SU-DHL-6 (cell line): ENCODE measurements at regions not wholly inside any gene's neighbourhood (a gene's known extent, or its start where the extent isn't known, plus 50 kb on each side); places are given as distances from the start of the nearest gene placed in this dataset.

Experiments used
- H2AFZ ChIP-seq: fragments of 200-600 bp; sonication (generic); 2 replicates; pipeline ENCODE4 v1.6.1; 2014; ENCODE audit warnings: low read depth, mild to moderate bottlenecking, moderate library complexity, mixed read lengths, antibody characterized with exemption, low read length; ENCODE audit not compliant: severe bottlenecking
- H3F3A ChIP-seq: fragments of 200-600 bp; shearing (Covaris generic); 2 replicates; pipeline ENCODE4 v1.6.0; 2016; ENCODE audit warnings: antibody characterized with exemption, mild to moderate bottlenecking; ENCODE audit not compliant: insufficient read depth
- H3K27ac ChIP-seq: fragments of 200-600 bp; sonication (generic); 2 replicates; pipeline ENCODE4 v1.5.1; 2016; ENCODE audit warnings: low read depth, mild to moderate bottlenecking, low read length, moderate library complexity, mixed read lengths
- H3K27me3 ChIP-seq: fragments of 200-600 bp; sonication (generic), shearing (Covaris generic); 2 replicates; pipeline ENCODE4 v1.6.0; 2014; ENCODE audit warnings: mild to moderate bottlenecking, low read length
- H3K36me3 ChIP-seq: fragments of 200-600 bp; sonication (generic); 2 replicates; pipeline ENCODE4 v1.6.1; 2014; ENCODE audit warnings: mild to moderate bottlenecking, low read length, mixed read lengths
- H3K4me2 ChIP-seq: fragments of 300-600, 200-600 bp; shearing (Covaris generic), sonication (generic); 2 replicates; pipeline ENCODE4 v1.6.0; 2014; ENCODE audit warnings: low read length, low read depth, mild to moderate bottlenecking; ENCODE audit not compliant: poor library complexity, severe bottlenecking
- H3K4me3 ChIP-seq: fragments of 200-600 bp; sonication (generic); 2 replicates; pipeline ENCODE4 v1.5.1; 2014; ENCODE audit warnings: antibody characterized with exemption, low read length, mild to moderate bottlenecking, mixed read lengths; ENCODE audit not compliant: insufficient read depth, poor library complexity, severe bottlenecking
- H3K79me2 ChIP-seq: fragments of 200-600 bp; sonication (generic); 2 replicates; pipeline ENCODE4 v1.6.1; 2014; ENCODE audit warnings: mild to moderate bottlenecking, low read length, moderate library complexity; ENCODE audit not compliant: insufficient read depth
- H3K9ac ChIP-seq: fragments of 200-600 bp; sonication (generic); 2 replicates; pipeline ENCODE4 v1.7.0; 2014; ENCODE audit warnings: mild to moderate bottlenecking, low read length
- H3K9me2 ChIP-seq: fragments of 200-600 bp; sonication (generic); replicated peaks from 2 replicates; pipeline ENCODE4 v1.6.1; 2014; ENCODE audit warnings: low read length; ENCODE audit not compliant: insufficient read depth
- H3K9me3 ChIP-seq: fragments of 200-600 bp; sonication (generic); 2 replicates; pipeline ENCODE4 v1.6.1; 2014; ENCODE audit warnings: low read length, mixed read lengths; ENCODE audit not compliant: insufficient read depth
- H4K20me1 ChIP-seq: fragments of 200-600 bp; sonication (generic); 2 replicates; pipeline ENCODE4 v1.6.1; 2014; ENCODE audit warnings: low read depth, mild to moderate bottlenecking, antibody characterized with exemption, low read length, moderate library complexity, mixed read lengths
- CTCF ChIP-seq: fragments of 200-600 bp; sonication (generic); IDR thresholded peaks from one replicate; pipeline ENCODE4 v1.5.1; 2017; ENCODE audit warnings: antibody characterized with exemption, mild to moderate bottlenecking, low read length, moderate library complexity; ENCODE audit not compliant: insufficient read depth, poor library complexity, severe bottlenecking
- EZH2phosphoT487 ChIP-seq: fragments of 200-600 bp; sonication (generic), shearing (Covaris generic); conservative IDR thresholded peaks from 2 replicates; pipeline ENCODE4 v1.6.1; 2018; ENCODE audit warnings: mild to moderate bottlenecking, antibody characterized with exemption, low read length, moderate library complexity, mixed read lengths

DNA sequence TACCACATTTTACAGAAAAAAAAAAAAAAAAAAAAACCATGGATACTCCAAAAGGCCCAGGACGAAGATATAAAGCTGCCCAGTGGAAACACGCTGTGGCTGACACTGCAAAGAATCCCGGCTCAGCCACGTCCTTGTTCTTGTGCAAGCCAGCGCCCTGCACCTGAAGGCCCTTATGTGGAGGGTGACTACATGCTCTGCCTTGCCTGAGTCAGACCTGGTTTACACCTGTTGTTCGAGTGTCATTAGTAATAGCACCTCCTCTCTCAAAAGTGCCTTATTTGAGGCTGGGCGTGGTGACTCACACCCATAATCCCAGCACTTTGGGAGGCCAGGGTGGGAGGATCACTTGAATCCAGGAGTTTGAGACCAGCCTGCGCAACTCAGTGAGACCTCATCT lies 54.3 kb upstream of the ZSWIM6 start:
- H3K27ac ChIP-seq = no peak overlapping the region

DNA sequence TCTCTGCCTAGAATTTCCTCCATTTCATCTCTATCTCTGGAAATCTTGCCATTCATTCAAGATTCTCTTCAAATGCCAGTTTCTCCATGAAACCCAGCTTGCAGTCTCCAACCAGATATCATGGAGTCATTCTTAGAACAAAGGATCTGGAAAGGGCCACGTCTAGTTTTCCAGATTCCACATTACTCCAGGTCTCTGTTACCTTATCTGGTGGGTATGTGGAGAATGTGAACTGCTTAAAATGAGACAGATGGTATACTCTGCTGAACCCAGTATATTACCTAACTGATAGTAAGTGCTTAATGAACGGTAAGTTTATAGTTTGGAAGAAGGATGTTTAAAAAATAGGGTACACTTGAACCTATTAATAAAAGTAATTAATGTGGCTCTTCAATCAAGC lies 52.3 kb upstream of the ZSWIM6 start:
- Histone ChIP-seq H3K9ac (no peak overlapping the region), H4K20me1 (no peaks in the 10 kb centered on the region), H3K4me3 (no peak overlapping the region), H3K27me3 (no peaks in the 10 kb centered on the region), H3K9me3 (no peaks in the 10 kb centered on the region), H3K9me2 (no peaks in the 10 kb centered on the region), H2AFZ (no peak overlapping the region), H3K27ac (no peak overlapping the region), H3F3A (no peaks in the 10 kb centered on the region; the same call in 1 of the 2 replicates), H3K4me2 (no peak overlapping the region), H3K79me2 (no peaks in the 10 kb centered on the region), H3K36me3 (no peaks in the 10 kb centered on the region)
- TF ChIP-seq CTCF (no peak), EZH2phosphoT487 (no peak)

More for the DNA sequence above, 54.3 kb upstream of the ZSWIM6 start:
- Histone ChIP-seq H3K79me2 (no peaks in the 10 kb centered on the region), H4K20me1 (no peaks in the 10 kb centered on the region), H3K27me3 (no peaks in the 10 kb centered on the region), H2AFZ (no peak overlapping the region), H3F3A (no peaks in the 10 kb centered on the region; the same call in 1 of the 2 replicates), H3K9me2 (no peaks in the 10 kb centered on the region), H3K36me3 (no peaks in the 10 kb centered on the region), H3K4me2 (no peak overlapping the region), H3K9me3 (no peaks in the 10 kb centered on the region), H3K9ac (no peak overlapping the region), H3K4me3 (no peak overlapping the region)
- no peak for TF ChIP-seq EZH2phosphoT487
- TF ChIP-seq CTCF = no peak

- no peaks in the 10 kb centered on the region for H3K79me2 ChIP-seq
- no peak overlapping the region for H3K4me3 ChIP-seq
- no peaks in the 10 kb centered on the region for H4K20me1 ChIP-seq
- no peak overlapping the region for H3K4me2 ChIP-seq
- no peak overlapping the region for H2AFZ ChIP-seq
- H3K27me3 ChIP-seq = no peaks in the 10 kb centered on the region
- no peaks in the 10 kb centered on the region for H3K9me3 ChIP-seq
- no peak overlapping the region for H3K27ac ChIP-seq
- no peaks in the 10 kb centered on the region; the same call in 1 of the 2 replicates for H3F3A ChIP-seq
- TF ChIP-seq EZH2phosphoT487 (no peak), CTCF (no peak)
- no peaks in the 10 kb centered on the region for H3K9me2 ChIP-seq
- no peak overlapping the region for H3K9ac ChIP-seq
- H3K36me3 ChIP-seq = no peaks in the 10 kb centered on the region
Measured at GRCh38 chr5:61280205-61280604, 51.9 kb upstream of the ZSWIM6 start.
